Memory B cell (primary cell): ENCODE measurements at regions not wholly inside any gene's neighbourhood (a gene's known extent, or its start where the extent isn't known, plus 50 kb on each side); places are given as distances from the start of the nearest gene placed in this dataset.

Experiments
- ATAC-seq: fragments of 150-1000 bp; cut with Tn5 transposase; 2 replicates; pipeline ENCODE4 v1.10.0; 2021; ENCODE audit warnings: low read depth, mild to moderate bottlenecking, moderate library complexity
- DNase-seq, 2 donors: peaks; one replicate each; pipeline ENCODE4 v3.0.0; 2022; ENCODE audit warnings: low spot score in 2 of 2
- H3K27ac Mint-ChIP-seq: one replicate; pipeline ENCODE4 v1.8.0; 2022; ENCODE audit warnings: mild to moderate bottlenecking, moderate library complexity, mixed read lengths
- H3K27me3 Mint-ChIP-seq: one replicate; pipeline ENCODE4 v1.8.0; 2022; ENCODE audit warnings: mixed read lengths
- H3K36me3 Mint-ChIP-seq: one replicate; pipeline ENCODE4 v1.8.0; 2022; ENCODE audit warnings: mild to moderate bottlenecking, mixed read lengths
- H3K4me1 Mint-ChIP-seq: one replicate; pipeline ENCODE4 v1.8.0; 2022; ENCODE audit warnings: mixed read lengths
- H3K4me3 Mint-ChIP-seq: one replicate; pipeline ENCODE4 v1.8.0; 2022; ENCODE audit warnings: mild to moderate bottlenecking, moderate library complexity, mixed read lengths
- H3K9me3 Mint-ChIP-seq: one replicate; pipeline ENCODE4 v1.8.0; 2022; ENCODE audit warnings: mixed read lengths

DNA sequence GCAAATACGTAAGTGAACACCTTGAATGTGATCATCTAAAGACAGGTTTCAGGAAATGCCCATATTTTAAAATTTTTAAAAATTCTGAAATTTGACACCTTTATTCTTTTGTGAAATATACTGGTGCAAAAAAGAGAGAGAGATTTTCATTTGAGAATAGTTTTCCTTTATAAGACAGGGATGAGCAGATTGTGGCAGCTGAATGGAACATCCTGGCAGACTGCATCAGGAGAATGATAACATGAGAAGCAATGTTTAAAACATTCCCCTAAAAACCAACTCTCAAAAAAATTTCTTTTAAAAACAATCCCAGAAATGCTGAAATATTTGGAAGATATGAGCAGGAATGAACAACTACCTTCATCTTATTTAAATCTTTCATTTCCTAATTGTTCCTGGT, 744.8 kb upstream of the ID2 start:
- Mint-ChIP-seq H3K9me3 (no peaks in the 10 kb centered on the region), H3K36me3 (no peaks in the 10 kb centered on the region), H3K27me3 (peaks cover 11% of the 10 kb centered on the region), H3K4me3 (no peak overlapping the region), H3K27ac (no peak overlapping the region), H3K4me1 (no peaks in the 10 kb centered on the region)
- no peak for DNase-seq
- no peak for ATAC-seq

DNA sequence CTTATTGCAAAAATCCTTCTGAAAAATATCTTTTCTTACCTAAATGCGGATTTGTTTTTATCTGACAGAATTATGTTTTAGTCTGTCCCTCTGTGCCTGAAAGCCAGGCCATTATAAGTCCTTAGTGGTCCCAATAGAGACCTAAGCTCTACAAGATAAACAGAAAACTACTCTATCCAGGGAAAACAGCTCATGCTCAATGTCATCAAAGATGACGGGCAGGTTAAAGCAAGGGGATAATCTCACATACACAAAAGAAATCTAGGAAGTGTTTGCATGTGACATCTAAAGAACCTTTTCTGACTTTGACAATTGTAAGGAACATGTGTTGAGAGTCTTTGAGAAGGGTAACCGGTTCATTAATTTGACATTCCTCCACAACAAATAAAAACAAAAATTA, 741.1 kb upstream of the ID2 start:
- ATAC-seq: no peak
- no peak overlapping the region for H3K27ac Mint-ChIP-seq
- DNase-seq: no peak
- H3K36me3 Mint-ChIP-seq: no peaks in the 10 kb centered on the region
- H3K4me3 Mint-ChIP-seq: no peak overlapping the region
- peaks cover 5% of the 10 kb centered on the region for H3K27me3 Mint-ChIP-seq
- no peaks in the 10 kb centered on the region for H3K4me1 Mint-ChIP-seq
- no peaks in the 10 kb centered on the region for H3K9me3 Mint-ChIP-seq

DNA sequence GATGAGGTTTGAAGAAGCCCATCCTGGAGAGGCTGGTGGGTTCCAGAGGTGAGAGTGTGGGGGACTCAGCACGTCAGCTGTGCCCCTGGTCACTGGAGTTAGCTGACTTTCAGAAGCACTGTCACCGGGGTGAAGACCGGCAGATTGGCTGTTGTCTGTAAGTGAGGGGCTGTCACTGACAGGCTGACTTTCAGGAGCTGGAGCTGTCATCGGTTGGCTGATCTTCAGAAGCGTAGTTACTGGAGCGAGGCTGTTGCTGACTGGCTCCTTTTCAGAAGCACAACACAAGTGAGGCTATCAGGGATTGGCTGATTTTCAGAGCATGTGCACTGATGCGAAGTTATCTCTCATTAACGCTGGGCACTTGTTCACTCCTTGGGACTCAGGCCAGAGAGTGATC, 738.4 kb upstream of the ID2 start:
- no peak for ATAC-seq
- H3K4me1 Mint-ChIP-seq: no peaks in the 10 kb centered on the region
- H3K27ac Mint-ChIP-seq: no peak overlapping the region
- H3K4me3 Mint-ChIP-seq: no peak overlapping the region
- no peaks in the 10 kb centered on the region for H3K36me3 Mint-ChIP-seq
- peaks cover 2% of the 10 kb centered on the region for H3K27me3 Mint-ChIP-seq
- no peaks in the 10 kb centered on the region for H3K9me3 Mint-ChIP-seq
- no peak for DNase-seq

DNA sequence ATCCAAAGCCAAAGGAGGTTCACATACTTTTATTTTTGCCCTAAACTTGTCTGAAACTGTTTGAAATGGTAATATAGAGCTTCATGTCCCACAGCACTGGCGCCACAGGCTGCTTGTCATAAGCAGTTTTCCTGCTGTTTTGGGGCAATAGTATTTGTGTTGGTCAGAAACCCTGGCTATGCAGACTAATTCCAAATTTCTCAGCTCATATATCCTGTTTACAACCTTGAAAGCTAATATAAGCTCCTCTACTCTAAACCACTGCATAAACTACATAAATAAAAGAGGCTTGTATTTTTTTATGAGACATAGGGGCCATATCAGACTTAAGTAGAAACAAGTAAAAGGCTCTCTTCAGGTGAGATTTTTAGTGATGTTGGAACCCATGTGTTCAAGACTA, 736.8 kb upstream of the ID2 start:
- Mint-ChIP-seq H3K9me3 (no peaks in the 10 kb centered on the region), H3K36me3 (no peaks in the 10 kb centered on the region), H3K4me1 (no peaks in the 10 kb centered on the region), H3K27ac (no peak overlapping the region), H3K27me3 (peaks cover 3% of the 10 kb centered on the region), H3K4me3 (no peak overlapping the region)
- no peak for DNase-seq
- no peak for ATAC-seq

DNA sequence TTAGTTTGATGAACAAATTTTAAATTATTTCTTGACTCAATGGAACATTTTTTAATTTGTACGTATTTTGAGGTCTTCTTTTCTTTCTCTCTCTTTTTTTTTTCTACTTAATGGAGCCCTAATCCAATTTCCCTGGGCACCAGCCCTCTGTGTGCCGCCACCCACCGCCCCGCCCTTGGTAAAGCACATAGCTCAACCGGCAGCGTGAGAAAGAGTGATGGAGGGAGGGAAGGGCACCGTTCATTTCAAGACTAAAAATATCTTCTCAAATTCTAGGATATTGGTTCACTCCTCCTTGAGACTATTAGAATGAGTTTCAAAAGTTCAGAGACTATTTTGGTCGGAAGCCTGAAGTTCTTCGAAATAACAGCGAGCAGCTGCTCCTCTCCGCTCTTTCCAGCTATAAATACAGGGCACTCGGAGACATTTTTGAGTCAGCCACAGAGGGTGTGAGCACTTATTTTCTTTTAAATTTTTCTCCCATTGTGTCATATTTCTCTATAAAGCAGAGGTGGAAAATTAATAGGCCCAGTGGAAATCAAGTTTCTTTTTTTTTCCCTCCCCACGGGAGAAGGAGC, 731.7 kb upstream of the ID2 start:
- Mint-ChIP-seq H3K9me3 (no peaks in the 10 kb centered on the region), H3K27ac (no peak overlapping the region)
- ATAC-seq: no peak

DNA sequence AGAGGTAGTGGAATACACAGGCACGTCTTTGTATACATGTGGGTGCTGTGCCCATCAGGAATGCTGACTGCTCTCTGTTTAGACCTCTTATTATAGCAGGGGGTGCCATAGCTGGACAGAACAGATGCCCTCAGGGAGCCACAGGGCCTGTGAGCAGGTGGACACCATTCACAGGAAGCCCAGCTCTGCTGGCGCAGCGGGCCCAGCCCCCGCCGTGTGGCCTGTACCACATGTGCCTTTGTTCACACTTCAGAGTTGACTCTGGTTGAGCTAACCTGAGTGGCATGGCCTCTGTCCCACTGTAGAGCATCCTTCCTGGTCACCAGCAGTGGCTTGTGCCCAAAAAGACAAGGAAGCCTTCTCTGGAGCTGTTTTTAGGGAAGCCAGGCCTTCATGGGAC, 730.9 kb upstream of the ID2 start:
- ATAC-seq (no peak), DNase-seq (no peak)
- Mint-ChIP-seq H3K4me1 (no peaks in the 10 kb centered on the region), H3K9me3 (no peaks in the 10 kb centered on the region), H3K27me3 (peaks cover 6% of the 10 kb centered on the region), H3K4me3 (no peak overlapping the region), H3K27ac (no peak overlapping the region), H3K36me3 (no peaks in the 10 kb centered on the region)

More for the DNA sequence above, 731.7 kb upstream of the ID2 start:
- DNase-seq: no peak
- H3K4me1 Mint-ChIP-seq: no peaks in the 10 kb centered on the region
- H3K27me3 Mint-ChIP-seq: peaks cover 6% of the 10 kb centered on the region
- H3K36me3 Mint-ChIP-seq: no peaks in the 10 kb centered on the region
- no peak overlapping the region for H3K4me3 Mint-ChIP-seq

DNA sequence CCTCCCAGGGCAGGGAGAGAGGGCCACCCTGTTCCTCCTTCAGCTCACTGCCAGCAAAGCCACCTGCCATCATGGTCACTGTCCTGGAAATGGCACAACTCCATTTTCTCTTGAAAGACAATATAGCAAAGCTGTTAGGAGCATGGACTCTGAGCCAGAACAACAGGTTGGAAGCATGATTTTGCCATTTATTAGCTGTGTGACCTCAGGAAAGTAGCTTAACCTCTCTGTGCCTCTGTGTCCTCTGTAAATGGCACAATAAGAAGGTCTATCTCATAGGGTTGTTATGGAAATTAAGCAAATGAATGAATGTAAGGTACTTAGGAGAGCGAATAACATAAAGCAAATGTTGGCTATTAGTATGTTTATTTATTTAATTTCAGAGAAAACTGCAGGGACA, 730.4 kb upstream of the ID2 start:
- Mint-ChIP-seq H3K27me3 (peaks cover 6% of the 10 kb centered on the region), H3K36me3 (no peaks in the 10 kb centered on the region), H3K27ac (no peak overlapping the region), H3K9me3 (no peaks in the 10 kb centered on the region), H3K4me1 (no peaks in the 10 kb centered on the region), H3K4me3 (no peak overlapping the region)
- ATAC-seq: no peak
- no peak for DNase-seq

DNA sequence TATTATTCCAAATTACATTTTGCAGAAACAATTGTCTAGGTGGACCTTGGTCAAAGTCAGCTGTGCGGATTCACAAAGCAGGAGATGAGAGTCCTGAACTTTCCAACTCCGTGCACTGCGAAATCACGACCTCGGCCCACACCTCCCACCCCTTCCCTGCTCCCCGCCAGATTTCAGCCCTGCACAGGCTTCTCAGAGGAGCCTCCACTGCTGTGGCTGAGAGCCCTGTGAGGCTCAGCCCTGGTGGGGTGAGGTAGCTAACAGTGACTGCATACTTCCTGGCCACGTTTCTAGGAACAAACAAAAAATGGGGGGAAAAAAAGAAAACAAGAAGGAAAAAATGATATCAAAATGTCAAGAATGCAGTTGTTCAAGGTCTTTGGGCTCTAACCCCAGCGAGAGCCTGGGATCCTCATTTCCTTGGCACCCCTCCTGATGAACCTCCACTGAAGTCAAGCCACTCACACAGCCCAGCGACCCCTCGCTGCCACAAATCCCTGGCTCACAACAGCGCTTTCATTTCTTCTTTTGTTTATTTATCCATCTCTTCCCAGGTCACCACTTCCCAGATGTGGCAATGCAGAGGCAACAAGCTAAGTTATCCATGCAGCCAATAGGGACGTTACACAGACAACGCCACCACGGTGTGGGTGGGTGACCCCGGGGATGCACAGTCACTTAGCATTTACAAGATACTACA, 729.7 kb upstream of the ID2 start:
- Mint-ChIP-seq H3K27ac (no peak overlapping the region), H3K27me3 (peaks cover 6% of the 10 kb centered on the region), H3K4me1 (no peaks in the 10 kb centered on the region), H3K9me3 (no peaks in the 10 kb centered on the region), H3K36me3 (no peaks in the 10 kb centered on the region), H3K4me3 (no peak overlapping the region)
- ATAC-seq (no peak), DNase-seq (no peak)

DNA sequence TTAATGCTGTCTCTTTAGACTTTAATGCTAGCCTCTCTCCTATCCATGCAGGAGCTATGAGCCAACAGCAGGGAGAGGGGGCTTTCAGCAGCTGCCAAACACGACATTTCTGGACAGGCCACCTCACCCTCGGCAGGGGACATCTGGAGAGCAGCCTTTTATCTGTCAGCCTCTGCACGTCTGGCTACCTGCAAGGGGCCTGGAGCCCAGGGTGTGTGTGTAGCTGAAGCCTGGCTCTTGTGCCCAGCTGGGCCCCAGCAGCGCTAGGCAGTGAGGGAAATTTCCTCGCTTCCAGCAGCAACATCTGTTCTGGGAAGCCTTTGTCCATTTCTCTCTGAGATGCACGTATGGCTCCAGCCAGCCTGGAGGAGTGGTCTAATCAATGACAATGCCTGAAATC, 728.7 kb upstream of the ID2 start:
- Mint-ChIP-seq H3K9me3 (no peaks in the 10 kb centered on the region), H3K27me3 (peaks cover 6% of the 10 kb centered on the region), H3K27ac (no peak overlapping the region)

DNA sequence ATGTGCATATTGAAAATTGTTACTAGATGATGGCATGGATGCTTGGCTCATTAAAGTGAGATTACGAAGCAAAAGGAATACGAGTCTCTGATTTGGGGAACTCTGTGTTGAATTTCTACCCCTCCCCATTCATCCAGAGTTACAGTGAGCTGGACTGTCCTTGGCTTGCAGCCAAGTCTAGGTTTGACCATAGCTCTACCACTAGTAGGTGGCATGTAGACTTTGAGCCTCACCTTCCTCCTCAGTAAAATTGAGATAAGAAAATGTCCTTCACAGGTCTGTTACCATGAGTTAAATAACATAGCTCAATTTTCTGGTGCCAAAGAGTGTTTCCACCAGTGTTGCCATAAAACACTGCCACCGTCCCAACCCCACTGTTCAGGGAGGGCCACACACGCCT, 727.6 kb upstream of the ID2 start:
- H3K4me1 Mint-ChIP-seq: no peaks in the 10 kb centered on the region
- no peak overlapping the region for H3K4me3 Mint-ChIP-seq
- H3K27ac Mint-ChIP-seq: no peak overlapping the region
- H3K27me3 Mint-ChIP-seq: peaks cover 6% of the 10 kb centered on the region
- no peak for DNase-seq
- ATAC-seq: no peak
- H3K9me3 Mint-ChIP-seq: no peaks in the 10 kb centered on the region
- no peaks in the 10 kb centered on the region for H3K36me3 Mint-ChIP-seq

More for the DNA sequence above, 728.7 kb upstream of the ID2 start:
- H3K36me3 Mint-ChIP-seq: no peaks in the 10 kb centered on the region
- DNase-seq (no peak), ATAC-seq (no peak)
- no peak overlapping the region for H3K4me3 Mint-ChIP-seq
- H3K4me1 Mint-ChIP-seq: no peaks in the 10 kb centered on the region

DNA sequence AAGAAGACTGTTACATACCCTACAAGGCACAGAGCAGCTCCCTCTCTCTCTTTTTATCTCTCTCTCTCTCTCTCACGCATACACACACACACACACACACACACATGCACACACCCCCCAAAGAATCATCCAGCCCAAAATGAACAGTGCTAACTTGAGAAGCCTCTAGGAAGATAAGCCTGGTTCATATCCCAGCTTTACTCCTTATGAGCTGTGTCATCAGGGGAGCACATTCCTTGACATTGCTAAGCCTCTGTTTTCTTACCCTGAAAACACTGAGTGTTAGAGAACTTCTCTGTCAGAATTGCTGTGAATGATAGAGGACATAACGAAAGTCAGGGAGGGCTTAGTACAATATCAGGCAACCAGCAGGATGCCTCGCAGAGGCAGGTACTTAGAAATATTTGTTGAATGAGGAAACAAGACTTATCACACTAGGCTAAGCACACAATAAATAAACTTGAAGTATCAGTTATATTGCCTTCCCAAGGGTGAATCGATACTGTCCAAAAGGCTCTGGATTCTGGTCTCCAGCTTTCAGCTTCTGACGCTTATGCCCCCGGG, 725.6 kb upstream of the ID2 start:
- DNase-seq: no peak
- no peak overlapping the region for H3K4me3 Mint-ChIP-seq
- H3K4me1 Mint-ChIP-seq: no peaks in the 10 kb centered on the region
- peaks cover 3% of the 10 kb centered on the region for H3K27me3 Mint-ChIP-seq
- no peaks in the 10 kb centered on the region for H3K36me3 Mint-ChIP-seq
- no peak for ATAC-seq
- H3K27ac Mint-ChIP-seq: no peak overlapping the region
- H3K9me3 Mint-ChIP-seq: no peaks in the 10 kb centered on the region

DNA sequence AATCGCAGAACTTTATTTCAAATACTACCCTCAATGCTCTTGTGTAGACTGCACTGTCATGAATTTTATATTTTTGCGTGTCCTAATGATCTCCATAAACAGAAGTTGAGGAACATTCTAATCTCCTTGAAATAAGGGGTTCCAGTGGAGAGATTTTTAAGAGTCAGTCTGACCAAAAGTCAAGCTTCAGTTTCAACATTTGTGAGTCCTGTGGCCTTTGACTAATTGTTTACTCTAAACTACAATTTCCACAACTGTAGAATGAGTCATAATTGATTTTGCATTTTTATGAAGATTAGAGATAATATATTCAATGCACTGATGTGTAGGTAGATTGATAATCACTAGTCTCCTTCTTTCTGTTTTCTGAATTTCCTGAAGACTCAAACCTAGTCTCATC, 720.3 kb upstream of the ID2 start:
- DNase-seq (no peak), ATAC-seq (no peak)
- Mint-ChIP-seq H3K27me3 (peaks cover 2% of the 10 kb centered on the region), H3K4me1 (no peaks in the 10 kb centered on the region), H3K27ac (no peak overlapping the region), H3K9me3 (no peaks in the 10 kb centered on the region), H3K36me3 (no peaks in the 10 kb centered on the region), H3K4me3 (no peak overlapping the region)

DNA sequence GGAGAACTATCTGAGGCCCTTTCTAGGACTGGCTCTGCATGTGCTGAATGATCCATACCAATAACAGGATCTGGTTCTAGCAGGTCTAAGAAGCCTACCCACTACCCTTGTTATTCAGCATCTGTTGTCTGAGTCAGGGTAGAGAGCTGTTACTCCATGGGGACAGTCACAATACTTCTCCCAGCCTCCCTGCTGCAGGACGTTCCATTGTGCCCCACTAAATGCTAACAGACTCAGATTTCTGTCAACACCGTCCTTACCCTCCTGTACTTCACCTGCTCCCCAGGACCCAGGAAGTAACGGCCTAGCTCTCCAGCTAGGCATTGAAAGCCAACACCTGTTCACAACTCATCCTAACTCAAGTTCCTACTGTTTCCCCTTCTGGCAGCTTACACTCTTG, 719.7 kb upstream of the ID2 start:
- DNase-seq (no peak), ATAC-seq (no peak)
- Mint-ChIP-seq H3K4me3 (no peak overlapping the region), H3K36me3 (no peaks in the 10 kb centered on the region), H3K27me3 (peaks cover 6% of the 10 kb centered on the region), H3K4me1 (no peaks in the 10 kb centered on the region), H3K27ac (no peak overlapping the region), H3K9me3 (no peaks in the 10 kb centered on the region)

DNA sequence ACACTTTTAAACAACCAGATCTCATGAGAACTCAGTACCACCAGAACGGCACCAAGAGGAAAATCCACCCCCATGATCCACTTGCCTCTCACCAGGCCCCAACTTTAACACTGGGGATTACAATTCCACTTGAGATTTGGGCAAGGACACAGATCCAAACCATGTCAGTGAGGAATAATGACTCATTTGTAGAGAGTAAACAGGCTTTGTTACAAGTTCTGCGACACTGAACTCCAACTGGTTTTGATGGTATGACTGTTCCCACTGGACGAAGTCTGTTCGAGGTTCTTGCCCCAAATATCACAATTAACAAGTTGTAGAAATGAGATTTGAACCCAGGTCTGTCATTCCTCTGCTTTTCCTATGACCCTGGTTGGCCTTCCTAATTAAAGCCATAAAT, 718.1 kb upstream of the ID2 start:
- H3K27me3 Mint-ChIP-seq: peaks cover 8% of the 10 kb centered on the region
- no peak overlapping the region for H3K27ac Mint-ChIP-seq
- DNase-seq (no peak), ATAC-seq (no peak)
- H3K4me3 Mint-ChIP-seq: no peak overlapping the region
- H3K4me1 Mint-ChIP-seq: no peaks in the 10 kb centered on the region
- H3K9me3 Mint-ChIP-seq: no peaks in the 10 kb centered on the region
- H3K36me3 Mint-ChIP-seq: no peaks in the 10 kb centered on the region

DNA sequence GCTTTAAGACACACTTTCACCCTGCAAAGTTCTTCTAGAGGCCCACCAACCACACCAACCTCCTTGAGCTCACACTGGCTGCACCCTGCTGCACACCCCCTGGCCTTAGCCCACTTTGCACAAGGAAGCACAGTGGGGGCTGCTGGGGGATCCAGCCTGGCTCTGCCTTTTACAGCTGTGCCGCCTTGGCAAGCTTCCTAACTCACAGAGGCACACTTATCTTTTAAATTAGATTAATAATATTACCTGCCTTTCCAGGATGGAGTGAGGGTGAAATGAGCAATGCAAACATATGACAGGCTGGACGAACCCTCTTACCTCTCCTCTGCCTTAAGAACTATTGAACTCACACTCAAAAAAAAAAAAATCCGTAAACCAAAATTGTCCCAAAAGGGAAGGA, 715.8 kb upstream of the ID2 start:
- no peaks in the 10 kb centered on the region for H3K36me3 Mint-ChIP-seq
- no peak overlapping the region for H3K27ac Mint-ChIP-seq
- ATAC-seq: no peak
- H3K27me3 Mint-ChIP-seq: peaks cover 11% of the 10 kb centered on the region
- H3K4me1 Mint-ChIP-seq: no peaks in the 10 kb centered on the region
- no peak for DNase-seq
- no peaks in the 10 kb centered on the region for H3K9me3 Mint-ChIP-seq
- no peak overlapping the region for H3K4me3 Mint-ChIP-seq
